ENCODE measurements at regions not wholly inside any gene's neighbourhood (a gene's known extent, or its start where the extent isn't known, plus 50 kb on each side); places are given as distances from the start of the nearest gene placed in this dataset.

DNA sequence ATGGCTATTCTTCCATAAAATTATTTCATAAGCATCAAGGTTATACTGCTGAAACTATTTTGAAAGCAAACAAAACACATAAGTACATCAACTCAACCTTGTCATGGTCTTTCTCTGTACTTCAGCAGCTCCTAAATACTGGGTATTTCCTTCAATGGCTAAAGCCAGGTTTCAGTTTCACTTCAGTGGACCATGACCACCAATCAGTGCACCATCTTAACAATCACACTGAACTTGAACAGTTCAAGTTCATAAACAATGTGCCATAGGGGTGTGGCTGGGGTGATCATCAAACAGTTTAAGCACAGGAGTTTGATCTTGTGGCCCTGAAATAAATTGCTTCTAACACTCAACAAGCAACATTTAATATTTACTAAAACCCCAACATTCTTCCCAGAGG is 124.1 kb upstream of the FIGN start:
- dilution Hi-C loops (cut with MboI; ENCODE audit: extremely low pct_ligation_motif_present, low sequenced_read_pairs) (no loop called here), intact Hi-C loops (cut with micrococcal nuclease) (no loop called here)
- BruUV-seq (replicated peaks): no TSS peak
- DNase-seq (ENCODE audit: low read depth, low spot score) (no peak), FAIRE-seq (no peak)
- no peaks in the 10 kb centered on the region for H4K20me1 ChIP-seq (replicated peaks; ENCODE audit: control insufficient read depth, extremely low read depth, insufficient read depth, low read length)
- H3K9ac ChIP-seq (replicated peaks; ENCODE audit: extremely low read depth, insufficient read depth, low read length): no peak overlapping the region
- H3K9me3 ChIP-seq (replicated peaks; ENCODE audit: control insufficient read depth, insufficient read depth, low read length): no peaks in the 10 kb centered on the region
- TF ChIP-seq POLR2AphosphoS5 (IDR thresholded peaks at IDR 0.05; ENCODE audit: insufficient read depth, low read depth, low read length) (no peak), GATA2 (IDR thresholded peaks at IDR 0.05; ENCODE audit: insufficient read depth, insufficient read length, low read depth, low read length) (no peak), EZH2 (IDR thresholded peaks at IDR 0.05; ENCODE audit: borderline replicate concordance, low read depth, low read length, severe bottlenecking) (no peak), MYC (IDR thresholded peaks at IDR 0.05; ENCODE audit: low read depth, low read length) (no peak), POLR2A (IDR thresholded peaks at IDR 0.05; ENCODE audit: low read depth, low read length) (no peak), FOS (IDR thresholded peaks at IDR 0.05; ENCODE audit: borderline replicate concordance, insufficient read depth, low read length) (no peak), JUN (IDR thresholded peaks at IDR 0.05; ENCODE audit: borderline replicate concordance, insufficient read depth, insufficient read length, low read depth) (no peak)
- TF ChIP-seq, protein P1, sequence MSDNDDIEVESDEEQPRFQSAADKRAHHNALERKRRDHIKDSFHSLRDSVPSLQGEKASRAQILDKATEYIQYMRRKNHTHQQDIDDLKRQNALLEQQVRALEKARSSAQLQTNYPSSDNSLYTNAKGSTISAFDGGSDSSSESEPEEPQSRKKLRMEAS (IDR thresholded peaks at IDR 0.05; ENCODE audit: insufficient read depth, insufficient read length): no peak
- TF ChIP-seq, protein P2, sequence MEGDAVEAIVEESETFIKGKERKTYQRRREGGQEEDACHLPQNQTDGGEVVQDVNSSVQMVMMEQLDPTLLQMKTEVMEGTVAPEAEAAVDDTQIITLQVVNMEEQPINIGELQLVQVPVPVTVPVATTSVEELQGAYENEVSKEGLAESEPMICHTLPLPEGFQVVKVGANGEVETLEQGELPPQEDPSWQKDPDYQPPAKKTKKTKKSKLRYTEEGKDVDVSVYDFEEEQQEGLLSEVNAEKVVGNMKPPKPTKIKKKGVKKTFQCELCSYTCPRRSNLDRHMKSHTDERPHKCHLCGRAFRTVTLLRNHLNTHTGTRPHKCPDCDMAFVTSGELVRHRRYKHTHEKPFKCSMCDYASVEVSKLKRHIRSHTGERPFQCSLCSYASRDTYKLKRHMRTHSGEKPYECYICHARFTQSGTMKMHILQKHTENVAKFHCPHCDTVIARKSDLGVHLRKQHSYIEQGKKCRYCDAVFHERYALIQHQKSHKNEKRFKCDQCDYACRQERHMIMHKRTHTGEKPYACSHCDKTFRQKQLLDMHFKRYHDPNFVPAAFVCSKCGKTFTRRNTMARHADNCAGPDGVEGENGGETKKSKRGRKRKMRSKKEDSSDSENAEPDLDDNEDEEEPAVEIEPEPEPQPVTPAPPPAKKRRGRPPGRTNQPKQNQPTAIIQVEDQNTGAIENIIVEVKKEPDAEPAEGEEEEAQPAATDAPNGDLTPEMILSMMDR (IDR thresholded peaks at IDR 0.05; ENCODE audit: extremely low read depth in 1 of 2, insufficient read depth in 1 of 2, low read depth in 1 of 2, low read length in 2 of 2): no peak
- no peaks in the 10 kb centered on the region for H3K27me3 ChIP-seq (ENCODE audit: control insufficient read depth in 2 of 2, insufficient read depth in 2 of 2, low read length in 2 of 2)
- H3K27ac ChIP-seq (ENCODE audit: insufficient read depth, low read depth, low read length): no peak overlapping the region
- H3K4me3 ChIP-seq (replicated peaks in 1 of 3; ENCODE audit: insufficient read depth in 1 of 3, low read depth in 1 of 3, low read length in 3 of 3): no peak overlapping the region
- no peaks in the 10 kb centered on the region for H3K79me2 ChIP-seq (ENCODE audit: control insufficient read depth, insufficient read depth, low read length)
- no peak overlapping the region for H3K4me2 ChIP-seq (ENCODE audit: insufficient read depth, low read length)
- no peaks in the 10 kb centered on the region for H3K9me1 ChIP-seq (replicated peaks; ENCODE audit: control insufficient read depth, extremely low read depth, insufficient read depth, low read length)
- POLR2A ChIA-PET: no interaction called here
- CTCF ChIA-PET: no interaction called here
- no peaks in the 10 kb centered on the region for H3K4me1 ChIP-seq (ENCODE audit: control insufficient read depth, extremely low read depth, insufficient read depth, low read length)
- H2AFZ ChIP-seq (ENCODE audit: low read depth, low read length): no peak overlapping the region
- no peaks in the 10 kb centered on the region for H3K36me3 ChIP-seq (ENCODE audit: control insufficient read depth in 2 of 2, extremely low read depth in 1 of 2, insufficient read depth in 2 of 2, low read length in 2 of 2)

All from endothelial cell of umbilical vein (primary cell).